Duodenal mucosa (tissue), 2 donors: ENCODE measurements at regions not wholly inside any gene's neighbourhood (a gene's known extent, or its start where the extent isn't known, plus 50 kb on each side); places are given as distances from the start of the nearest gene placed in this dataset.
"Not testable (repeated sequence)": the region's sequence is repeated elsewhere in the genome, so short reads cannot be mapped to it uniquely, and the experiment has no call there.

ENCODE experiments used
- H3K27ac ChIP-seq: one replicate; pipeline ENCODE4 v1.7.0; 2013; ENCODE audit warnings: low read depth, low read length
- H3K27me3 ChIP-seq, 2 donors: one replicate each; pipeline ENCODE4 v1.7.0; 2013; ENCODE audit warnings: low read length in 2 of 2, control low read depth in 1 of 2; ENCODE audit not compliant: insufficient read depth in 2 of 2, control insufficient read depth in 1 of 2
- H3K36me3 ChIP-seq, 2 donors: one replicate each; pipeline ENCODE4 v1.7.0; 2013; ENCODE audit warnings: low read length in 2 of 2, control low read depth in 1 of 2; ENCODE audit not compliant: insufficient read depth in 2 of 2, control insufficient read depth in 1 of 2
- H3K4me1 ChIP-seq, 2 donors: one replicate each; pipeline ENCODE4 v1.7.0; 2013; ENCODE audit warnings: low read length in 2 of 2, control low read depth in 1 of 2; ENCODE audit not compliant: insufficient read depth in 2 of 2, control insufficient read depth in 1 of 2
- H3K4me3 ChIP-seq, 2 donors: one replicate each; pipeline ENCODE4 v1.7.0; 2013; ENCODE audit warnings: low read length in 2 of 2, low read depth in 1 of 2
- H3K9ac ChIP-seq, 2 donors: one replicate each; pipeline ENCODE4 v1.7.0; 2013; ENCODE audit warnings: low read length in 2 of 2, low read depth in 1 of 2
- H3K9me3 ChIP-seq, 2 donors: one replicate each; pipeline ENCODE4 v1.7.0; 2013; ENCODE audit warnings: low read length in 2 of 2, control low read depth in 1 of 2; ENCODE audit not compliant: control insufficient read depth in 1 of 2

GRCh38 chr9:28134446-28134976 is 561.2 kb upstream of the C9orf72 start:
- H3K4me1 ChIP-seq, result no peaks in the 10 kb centered on the region
- H3K9me3 ChIP-seq, result no peaks in the 10 kb centered on the region
- no peaks in the 10 kb centered on the region for H3K27me3 ChIP-seq

DNA sequence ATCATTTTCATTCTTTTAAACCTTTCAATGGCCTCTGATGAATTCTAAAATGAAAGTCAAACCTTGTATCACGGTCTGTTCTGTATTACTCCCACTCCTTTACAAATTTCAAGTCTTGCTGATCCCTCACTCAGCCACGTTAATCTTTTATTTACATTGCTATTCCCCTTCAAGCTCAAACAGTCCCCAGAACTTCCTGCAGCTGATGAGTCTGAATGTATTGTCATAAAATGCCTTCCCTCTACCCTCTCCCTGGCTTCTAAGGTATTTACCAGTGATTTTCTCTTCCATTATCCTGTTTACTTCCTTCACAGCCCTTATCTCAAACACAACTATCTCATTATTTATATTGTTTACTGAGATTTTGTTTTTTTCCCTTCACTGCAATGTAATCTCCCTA is 562.3 kb upstream of the C9orf72 start:
- Histone ChIP-seq H3K4me3 (no peak overlapping the region), H3K27ac (no peak overlapping the region), H3K9me3 (no peaks in the 10 kb centered on the region), H3K4me1 (no peaks in the 10 kb centered on the region), H3K9ac (no peak overlapping the region), H3K27me3 (no peaks in the 10 kb centered on the region), H3K36me3 (no peaks in the 10 kb centered on the region)

More at GRCh38 chr9:28134446-28134976, 561.2 kb upstream of the C9orf72 start:
- Histone ChIP-seq H3K36me3 (no peaks in the 10 kb centered on the region), H3K4me3 (no peak overlapping the region), H3K9ac (no peak overlapping the region), H3K27ac (no peak overlapping the region)

DNA sequence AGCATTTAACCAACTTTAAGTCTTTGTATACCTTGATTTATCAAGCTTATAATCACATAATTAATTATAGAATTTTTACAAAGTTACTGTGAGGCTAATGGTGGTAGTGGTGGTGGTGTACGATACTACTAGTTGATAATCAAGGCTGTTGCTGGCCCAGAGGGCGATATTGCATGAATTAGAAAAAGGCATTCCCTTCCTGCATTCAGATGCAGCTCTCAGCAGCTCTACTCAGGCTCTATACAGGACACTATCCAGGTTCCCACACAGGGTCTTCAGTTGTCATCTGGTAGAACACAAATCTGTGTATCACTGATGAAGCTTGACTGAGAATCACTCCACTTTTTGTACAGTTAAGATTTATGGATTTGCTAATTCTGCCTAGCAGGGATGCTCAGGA is 562.8 kb upstream of the C9orf72 start:
- Histone ChIP-seq H3K4me1 (no peaks in the 10 kb centered on the region), H3K36me3 (no peaks in the 10 kb centered on the region), H3K27ac (no peak overlapping the region), H3K9ac (no peak overlapping the region), H3K27me3 (no peaks in the 10 kb centered on the region), H3K9me3 (no peaks in the 10 kb centered on the region), H3K4me3 (no peak overlapping the region)

DNA sequence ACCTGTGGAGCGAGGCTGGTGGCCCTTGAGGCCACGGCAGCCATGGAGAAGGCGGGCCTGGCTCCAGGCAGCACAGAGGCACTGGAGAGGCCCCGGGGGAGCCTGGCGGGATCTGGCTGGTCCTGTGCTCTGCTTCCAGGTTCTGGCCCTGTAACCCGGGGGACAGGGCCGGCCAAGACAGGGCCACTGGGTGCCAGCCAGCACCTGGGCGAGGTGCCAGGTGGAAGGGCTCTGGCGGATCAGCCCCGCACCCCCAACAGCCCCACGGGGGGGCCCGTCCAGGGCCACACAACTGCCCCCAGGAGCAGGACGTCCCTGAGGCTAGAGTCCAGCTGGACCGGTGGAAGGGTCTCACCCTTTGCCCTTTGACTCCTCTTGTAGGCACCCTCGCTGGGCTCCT is 574.1 kb upstream of the C9orf72 start:
- not testable (repeated sequence) for H3K4me3 ChIP-seq, H3K27ac ChIP-seq, H3K9ac ChIP-seq, H3K36me3 ChIP-seq, H3K27me3 ChIP-seq, H3K9me3 ChIP-seq, H3K4me1 ChIP-seq

GRCh38 chr9:28147923-28148597 is 574.8 kb upstream of the C9orf72 start:
- not testable (repeated sequence) for H3K27me3 ChIP-seq, H3K4me1 ChIP-seq, H3K27ac ChIP-seq, H3K36me3 ChIP-seq, H3K9me3 ChIP-seq, H3K4me3 ChIP-seq, H3K9ac ChIP-seq

DNA sequence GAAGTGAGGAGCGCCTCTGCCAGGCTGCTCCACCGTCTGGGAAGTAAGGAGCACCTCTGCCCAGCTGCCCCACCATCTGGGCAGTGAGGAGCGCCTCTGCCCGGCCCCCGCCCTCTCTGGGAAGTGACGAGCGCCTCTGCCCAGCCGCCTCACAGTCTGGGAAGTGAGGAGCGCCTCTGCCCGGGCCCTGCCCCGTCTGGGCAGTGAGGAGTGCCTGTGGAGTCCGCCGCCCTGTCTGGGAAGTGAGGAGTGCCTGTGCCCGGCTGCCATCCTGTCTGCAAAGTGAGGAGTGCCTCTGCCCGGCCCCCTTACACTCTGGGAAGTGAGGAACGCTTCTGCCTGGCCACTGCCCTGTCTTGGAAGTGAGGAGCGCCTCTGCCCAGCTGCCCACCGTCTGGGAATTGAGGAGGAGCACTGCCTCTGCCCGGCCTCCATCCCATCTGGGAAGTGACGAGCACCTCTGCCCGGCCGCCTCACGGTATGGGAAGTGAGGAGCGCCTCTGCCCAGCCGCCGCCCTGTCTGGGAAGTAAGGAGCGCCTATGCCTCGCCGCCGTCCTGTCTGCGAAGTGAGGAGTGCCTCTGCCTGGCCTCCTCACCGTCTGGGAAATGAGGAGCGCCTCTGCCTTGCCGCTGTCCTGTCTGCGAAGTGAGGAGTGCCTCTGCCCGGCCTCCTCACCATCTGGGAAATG is 576.2 kb upstream of the C9orf72 start:
- H3K9me3 ChIP-seq, H3K27me3 ChIP-seq, H3K36me3 ChIP-seq, H3K27ac ChIP-seq, H3K4me3 ChIP-seq, H3K4me1 ChIP-seq, H3K9ac ChIP-seq: not testable (repeated sequence)

GRCh38 chr9:28155067-28155466 is 581.8 kb upstream of the C9orf72 start:
- Histone ChIP-seq H3K9me3 (no peaks in the 10 kb centered on the region), H3K9ac (no peak overlapping the region), H3K36me3 (no peaks in the 10 kb centered on the region), H3K27me3 (no peaks in the 10 kb centered on the region), H3K4me3 (no peak overlapping the region), H3K4me1 (no peaks in the 10 kb centered on the region), H3K27ac (no peak overlapping the region)

GRCh38 chr9:28155671-28156070 is 582.4 kb upstream of the C9orf72 start:
- no peak overlapping the region for H3K9ac ChIP-seq
- no peaks in the 10 kb centered on the region for H3K4me1 ChIP-seq
- no peak overlapping the region for H3K27ac ChIP-seq
- no peaks in the 10 kb centered on the region for H3K9me3 ChIP-seq
- H3K27me3 ChIP-seq, result no peaks in the 10 kb centered on the region
- no peak overlapping the region for H3K4me3 ChIP-seq
- H3K36me3 ChIP-seq, result no peaks in the 10 kb centered on the region

GRCh38 chr9:28158451-28158850 is 585.2 kb upstream of the C9orf72 start:
- Histone ChIP-seq H3K27me3 (no peaks in the 10 kb centered on the region), H3K4me3 (no peak overlapping the region), H3K9me3 (no peaks in the 10 kb centered on the region), H3K36me3 (no peaks in the 10 kb centered on the region), H3K27ac (no peak overlapping the region), H3K4me1 (no peaks in the 10 kb centered on the region), H3K9ac (no peak overlapping the region)

DNA sequence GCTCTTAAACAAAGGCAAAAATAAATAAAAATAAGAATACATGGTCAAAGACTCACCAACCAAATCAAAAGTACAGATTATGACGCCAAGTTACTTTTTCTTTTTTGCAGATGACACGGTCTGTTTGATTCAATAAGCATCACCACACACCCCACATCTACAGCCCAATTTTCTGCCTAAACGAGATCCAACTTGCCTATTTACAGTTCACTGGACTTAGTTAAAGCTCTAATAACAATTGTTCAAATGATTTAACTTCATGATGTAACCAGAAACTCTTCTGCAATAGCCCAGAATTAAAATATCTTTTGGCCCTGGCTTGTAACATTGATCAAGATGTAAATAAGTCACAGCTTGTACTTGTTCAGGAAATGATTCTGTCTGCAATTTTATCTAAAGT is 590.3 kb upstream of the C9orf72 start:
- Histone ChIP-seq H3K9ac (no peak overlapping the region), H3K9me3 (peaks cover 0 to 5% of the 10 kb centered on the region in 2 donors), H3K36me3 (no peaks in the 10 kb centered on the region), H3K4me3 (no peak overlapping the region), H3K27me3 (no peaks in the 10 kb centered on the region), H3K4me1 (no peaks in the 10 kb centered on the region), H3K27ac (no peak overlapping the region)
